K562 (cell line): ENCODE measurements at regions not wholly inside any gene's neighbourhood (a gene's known extent, or its start where the extent isn't known, plus 50 kb on each side); places are given as distances from the start of the nearest gene placed in this dataset.
A peak's percentile ranks its signal among the peaks of the same experiment; 100 is the strongest.

Source experiments
- C11orf30 ChIP-seq: fragments of 450-650 bp; IDR thresholded peaks from 2 replicates; pipeline ENCODE4 v1.6.1; 2016; ENCODE audit warnings: low read depth, mild to moderate bottlenecking
- NFE2 ChIP-seq: IDR thresholded peaks from 2 replicates; pipeline ENCODE4 v1.6.1; 2014; ENCODE audit warnings: antibody characterized with exemption, low read depth
- ZNF316 ChIP-seq: fragments of 450-650 bp; IDR thresholded peaks from 2 replicates; pipeline ENCODE4 v1.6.1; 2016
- ZNF592 ChIP-seq: fragments of 450-650 bp; IDR thresholded peaks from 2 replicates; pipeline ENCODE4 v1.6.1; 2017; ENCODE audit warnings: antibody characterized with exemption, mild to moderate bottlenecking
- TF ChIP-seq, protein P1 (sequence below): fragments of 450-650 bp; IDR thresholded peaks from 2 replicates; pipeline ENCODE4 v1.6.1; 2016; ENCODE audit warnings: mild to moderate bottlenecking, moderate library complexity

DNA sequence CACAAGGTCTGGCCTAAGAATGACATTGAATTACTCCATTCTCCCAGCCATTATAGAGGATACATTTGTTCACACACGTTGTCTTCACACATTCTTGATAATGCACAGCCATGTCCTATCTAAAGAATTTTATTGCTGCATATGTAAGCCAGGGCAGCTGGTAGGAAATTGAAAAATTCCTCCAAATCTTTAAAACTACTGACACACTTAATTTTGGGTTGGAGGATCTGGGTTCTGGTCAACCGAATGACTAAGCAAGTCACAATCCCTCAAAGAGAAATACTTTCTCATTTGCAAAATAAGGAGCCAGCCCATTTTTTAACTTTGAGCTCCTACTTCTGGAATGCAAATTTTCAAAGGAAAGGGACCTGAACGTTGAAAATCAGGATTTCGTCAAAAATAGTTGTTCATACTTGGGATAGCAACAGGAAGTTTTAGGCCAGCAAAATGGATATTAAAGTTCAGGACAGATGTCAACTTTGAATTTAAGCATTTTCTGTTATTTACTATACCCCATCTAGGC lies 638.3 kb downstream of the NTRK3 start (continued):
- TF ChIP-seq, protein P1, sequence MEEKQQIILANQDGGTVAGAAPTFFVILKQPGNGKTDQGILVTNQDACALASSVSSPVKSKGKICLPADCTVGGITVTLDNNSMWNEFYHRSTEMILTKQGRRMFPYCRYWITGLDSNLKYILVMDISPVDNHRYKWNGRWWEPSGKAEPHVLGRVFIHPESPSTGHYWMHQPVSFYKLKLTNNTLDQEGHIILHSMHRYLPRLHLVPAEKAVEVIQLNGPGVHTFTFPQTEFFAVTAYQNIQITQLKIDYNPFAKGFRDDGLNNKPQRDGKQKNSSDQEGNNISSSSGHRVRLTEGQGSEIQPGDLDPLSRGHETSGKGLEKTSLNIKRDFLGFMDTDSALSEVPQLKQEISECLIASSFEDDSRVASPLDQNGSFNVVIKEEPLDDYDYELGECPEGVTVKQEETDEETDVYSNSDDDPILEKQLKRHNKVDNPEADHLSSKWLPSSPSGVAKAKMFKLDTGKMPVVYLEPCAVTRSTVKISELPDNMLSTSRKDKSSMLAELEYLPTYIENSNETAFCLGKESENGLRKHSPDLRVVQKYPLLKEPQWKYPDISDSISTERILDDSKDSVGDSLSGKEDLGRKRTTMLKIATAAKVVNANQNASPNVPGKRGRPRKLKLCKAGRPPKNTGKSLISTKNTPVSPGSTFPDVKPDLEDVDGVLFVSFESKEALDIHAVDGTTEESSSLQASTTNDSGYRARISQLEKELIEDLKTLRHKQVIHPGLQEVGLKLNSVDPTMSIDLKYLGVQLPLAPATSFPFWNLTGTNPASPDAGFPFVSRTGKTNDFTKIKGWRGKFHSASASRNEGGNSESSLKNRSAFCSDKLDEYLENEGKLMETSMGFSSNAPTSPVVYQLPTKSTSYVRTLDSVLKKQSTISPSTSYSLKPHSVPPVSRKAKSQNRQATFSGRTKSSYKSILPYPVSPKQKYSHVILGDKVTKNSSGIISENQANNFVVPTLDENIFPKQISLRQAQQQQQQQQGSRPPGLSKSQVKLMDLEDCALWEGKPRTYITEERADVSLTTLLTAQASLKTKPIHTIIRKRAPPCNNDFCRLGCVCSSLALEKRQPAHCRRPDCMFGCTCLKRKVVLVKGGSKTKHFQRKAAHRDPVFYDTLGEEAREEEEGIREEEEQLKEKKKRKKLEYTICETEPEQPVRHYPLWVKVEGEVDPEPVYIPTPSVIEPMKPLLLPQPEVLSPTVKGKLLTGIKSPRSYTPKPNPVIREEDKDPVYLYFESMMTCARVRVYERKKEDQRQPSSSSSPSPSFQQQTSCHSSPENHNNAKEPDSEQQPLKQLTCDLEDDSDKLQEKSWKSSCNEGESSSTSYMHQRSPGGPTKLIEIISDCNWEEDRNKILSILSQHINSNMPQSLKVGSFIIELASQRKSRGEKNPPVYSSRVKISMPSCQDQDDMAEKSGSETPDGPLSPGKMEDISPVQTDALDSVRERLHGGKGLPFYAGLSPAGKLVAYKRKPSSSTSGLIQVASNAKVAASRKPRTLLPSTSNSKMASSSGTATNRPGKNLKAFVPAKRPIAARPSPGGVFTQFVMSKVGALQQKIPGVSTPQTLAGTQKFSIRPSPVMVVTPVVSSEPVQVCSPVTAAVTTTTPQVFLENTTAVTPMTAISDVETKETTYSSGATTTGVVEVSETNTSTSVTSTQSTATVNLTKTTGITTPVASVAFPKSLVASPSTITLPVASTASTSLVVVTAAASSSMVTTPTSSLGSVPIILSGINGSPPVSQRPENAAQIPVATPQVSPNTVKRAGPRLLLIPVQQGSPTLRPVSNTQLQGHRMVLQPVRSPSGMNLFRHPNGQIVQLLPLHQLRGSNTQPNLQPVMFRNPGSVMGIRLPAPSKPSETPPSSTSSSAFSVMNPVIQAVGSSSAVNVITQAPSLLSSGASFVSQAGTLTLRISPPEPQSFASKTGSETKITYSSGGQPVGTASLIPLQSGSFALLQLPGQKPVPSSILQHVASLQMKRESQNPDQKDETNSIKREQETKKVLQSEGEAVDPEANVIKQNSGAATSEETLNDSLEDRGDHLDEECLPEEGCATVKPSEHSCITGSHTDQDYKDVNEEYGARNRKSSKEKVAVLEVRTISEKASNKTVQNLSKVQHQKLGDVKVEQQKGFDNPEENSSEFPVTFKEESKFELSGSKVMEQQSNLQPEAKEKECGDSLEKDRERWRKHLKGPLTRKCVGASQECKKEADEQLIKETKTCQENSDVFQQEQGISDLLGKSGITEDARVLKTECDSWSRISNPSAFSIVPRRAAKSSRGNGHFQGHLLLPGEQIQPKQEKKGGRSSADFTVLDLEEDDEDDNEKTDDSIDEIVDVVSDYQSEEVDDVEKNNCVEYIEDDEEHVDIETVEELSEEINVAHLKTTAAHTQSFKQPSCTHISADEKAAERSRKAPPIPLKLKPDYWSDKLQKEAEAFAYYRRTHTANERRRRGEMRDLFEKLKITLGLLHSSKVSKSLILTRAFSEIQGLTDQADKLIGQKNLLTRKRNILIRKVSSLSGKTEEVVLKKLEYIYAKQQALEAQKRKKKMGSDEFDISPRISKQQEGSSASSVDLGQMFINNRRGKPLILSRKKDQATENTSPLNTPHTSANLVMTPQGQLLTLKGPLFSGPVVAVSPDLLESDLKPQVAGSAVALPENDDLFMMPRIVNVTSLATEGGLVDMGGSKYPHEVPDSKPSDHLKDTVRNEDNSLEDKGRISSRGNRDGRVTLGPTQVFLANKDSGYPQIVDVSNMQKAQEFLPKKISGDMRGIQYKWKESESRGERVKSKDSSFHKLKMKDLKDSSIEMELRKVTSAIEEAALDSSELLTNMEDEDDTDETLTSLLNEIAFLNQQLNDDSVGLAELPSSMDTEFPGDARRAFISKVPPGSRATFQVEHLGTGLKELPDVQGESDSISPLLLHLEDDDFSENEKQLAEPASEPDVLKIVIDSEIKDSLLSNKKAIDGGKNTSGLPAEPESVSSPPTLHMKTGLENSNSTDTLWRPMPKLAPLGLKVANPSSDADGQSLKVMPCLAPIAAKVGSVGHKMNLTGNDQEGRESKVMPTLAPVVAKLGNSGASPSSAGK: peak; percentile 24; the same call in 1 of the 2 replicates
- TF ChIP-seq ZNF316 (0 out of 2 replicates have a peak, but pooled peaks have one; percentile 24), NFE2 (peak; percentile 62), ZNF592 (peak; percentile 58; the same call in 1 of the 2 replicates), C11orf30 (peak; percentile 27; the same call in 1 of the 2 replicates)
